ENCODE measurements at regions not wholly inside any gene's neighbourhood (a gene's known extent, or its start where the extent isn't known, plus 50 kb on each side); places are given as distances from the start of the nearest gene placed in this dataset.
"Not testable (repeated sequence)": the region's sequence is repeated elsewhere in the genome, so short reads cannot be mapped to it uniquely, and the experiment has no call there.

DNA sequence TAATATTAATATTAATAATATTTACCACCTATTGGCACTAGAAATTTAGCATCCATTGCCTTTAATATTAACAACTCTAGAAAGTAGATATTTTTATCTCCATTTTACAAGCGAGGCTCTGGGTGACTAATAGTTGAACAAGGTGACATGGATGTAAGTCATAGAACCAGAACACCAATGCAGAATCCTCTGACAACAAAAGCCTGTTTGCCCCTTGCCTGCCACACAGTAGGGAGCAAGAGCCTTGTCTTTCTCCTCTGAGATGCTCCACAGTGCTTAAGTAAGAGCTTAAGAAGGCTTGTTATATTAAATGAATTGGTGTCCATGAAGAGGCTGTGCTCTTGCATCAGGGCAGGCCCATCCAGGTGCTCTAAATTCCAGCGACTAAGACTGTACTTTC is 51.2 kb upstream of the LBX1 start:
- DNase-seq: no peak

DNA sequence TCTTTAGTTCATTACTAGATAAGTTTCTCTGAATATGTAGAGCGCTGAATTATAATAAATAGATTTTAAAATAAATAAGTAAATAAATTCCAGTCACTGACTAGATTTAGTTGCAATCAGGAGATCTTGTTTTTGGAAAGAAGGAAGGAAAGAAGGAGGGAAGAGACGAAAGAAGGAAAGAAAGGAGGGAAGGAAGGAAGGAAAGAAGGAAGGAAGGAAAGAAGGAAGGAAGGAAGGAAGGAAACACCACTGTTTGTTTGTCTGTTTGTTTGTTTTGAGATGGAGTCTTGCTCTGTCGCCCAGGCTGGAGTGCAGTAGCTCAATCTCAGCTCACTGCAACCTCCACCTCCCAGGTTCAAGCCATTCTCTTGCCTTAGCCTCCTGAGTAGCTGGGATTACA is 51.7 kb upstream of the LBX1 start:
- DNase-seq: not testable (repeated sequence)

DNA sequence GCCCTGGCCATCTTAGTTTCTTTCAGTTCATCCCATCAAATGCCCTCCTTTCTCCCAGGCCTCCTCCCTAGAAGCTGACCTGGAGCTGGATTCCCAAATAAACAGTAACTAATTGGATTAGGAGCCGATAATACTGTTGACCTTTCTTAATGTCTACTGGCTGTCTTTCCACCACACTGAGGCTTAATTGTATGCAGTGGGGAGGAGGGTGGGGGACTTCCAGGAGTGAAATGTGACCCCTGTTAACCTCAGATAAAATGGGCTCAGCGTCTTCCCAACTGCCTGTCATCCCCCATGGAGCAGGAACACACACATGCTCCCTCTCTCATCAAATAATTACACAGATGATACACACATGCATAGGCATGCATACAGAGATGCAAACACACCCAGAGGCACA is 53.7 kb upstream of the LBX1 start:
- DNase-seq: no peak

DNA sequence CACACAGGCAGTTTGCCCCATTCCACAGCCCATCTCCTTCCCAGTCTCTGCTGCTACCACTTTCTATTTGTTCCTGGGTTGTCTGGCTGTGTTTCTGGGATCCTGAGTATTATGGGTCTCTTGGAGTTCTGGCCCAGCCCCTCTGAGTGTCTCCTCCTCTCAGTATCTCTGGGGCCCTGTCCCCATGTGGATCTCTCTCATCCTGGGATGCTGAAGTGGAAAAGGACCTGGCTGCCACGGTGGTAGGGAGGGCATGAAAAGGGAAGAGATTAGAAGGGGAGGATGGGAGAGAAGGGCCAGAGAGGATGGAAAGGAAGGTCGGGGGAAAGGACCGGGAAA is 54.5 kb upstream of the LBX1 start:
- no peak for DNase-seq

DNA sequence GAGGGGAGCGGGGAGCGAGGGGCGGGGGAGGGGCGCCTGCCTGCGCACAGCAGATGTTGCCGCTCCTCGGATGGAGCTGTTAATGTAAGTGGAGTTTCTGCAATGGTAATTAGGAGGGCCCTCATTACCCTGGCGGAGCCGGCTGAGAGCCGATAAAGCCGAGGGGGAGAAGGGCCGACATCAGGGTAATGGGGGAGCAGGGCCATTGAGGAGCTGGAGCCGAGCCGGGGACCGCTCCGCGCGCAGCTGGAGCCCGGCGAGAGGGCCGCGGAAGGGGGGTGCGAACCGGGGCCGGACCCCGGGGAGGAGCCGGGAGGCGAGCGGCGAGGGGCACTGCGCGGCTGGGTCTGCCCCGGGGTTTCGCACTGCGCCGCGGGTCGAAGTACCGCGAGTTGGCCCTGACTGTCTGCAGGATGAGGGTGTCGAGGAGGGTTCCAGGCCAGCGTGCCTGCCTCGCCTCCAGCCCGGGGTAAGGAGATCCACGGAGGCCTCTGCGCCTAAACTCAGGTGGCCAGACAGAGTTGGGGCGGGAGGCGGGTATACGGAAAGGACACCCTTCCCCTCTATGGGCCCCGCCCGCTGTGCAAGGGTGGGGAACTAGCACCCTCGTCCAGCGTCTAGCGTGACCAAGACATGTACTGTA is 55.0 kb upstream of the LBX1 start:
- DNase-seq: no peak

DNA sequence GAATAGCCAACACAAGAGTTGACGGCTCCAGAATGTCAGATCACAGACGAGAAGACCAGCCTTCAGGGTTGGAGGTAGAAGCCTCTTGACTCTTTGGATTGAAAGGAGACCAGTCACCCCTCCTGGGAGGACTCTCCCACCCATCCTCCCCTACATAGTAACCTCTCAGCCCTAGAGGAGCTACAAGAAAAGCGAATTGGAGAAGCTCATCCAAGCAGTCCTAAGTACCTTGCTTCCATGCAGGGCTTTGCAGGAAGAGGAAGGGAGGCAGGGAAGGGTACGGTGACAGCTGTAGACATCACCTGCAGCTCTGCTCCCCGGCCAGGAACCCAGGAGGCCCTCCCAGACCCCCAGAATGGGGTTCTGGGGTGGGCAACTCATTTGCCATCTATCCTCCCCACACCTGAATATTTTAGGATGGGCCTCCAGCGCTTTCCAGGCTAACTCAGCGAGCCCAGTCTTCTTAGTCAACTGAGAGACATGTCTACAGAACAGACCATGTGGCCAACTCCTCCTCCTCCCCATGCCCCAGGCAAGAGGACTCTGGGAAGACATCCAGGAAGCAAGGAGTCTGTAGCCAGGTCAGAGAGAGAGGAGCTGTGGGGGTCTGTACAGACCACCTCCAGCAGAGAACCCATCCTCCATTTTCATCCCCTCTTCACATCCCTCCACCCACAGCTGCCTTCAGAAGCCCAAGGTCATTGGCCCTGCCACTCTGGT is 55.6 kb upstream of the LBX1 start:
- no peak for DNase-seq

DNA sequence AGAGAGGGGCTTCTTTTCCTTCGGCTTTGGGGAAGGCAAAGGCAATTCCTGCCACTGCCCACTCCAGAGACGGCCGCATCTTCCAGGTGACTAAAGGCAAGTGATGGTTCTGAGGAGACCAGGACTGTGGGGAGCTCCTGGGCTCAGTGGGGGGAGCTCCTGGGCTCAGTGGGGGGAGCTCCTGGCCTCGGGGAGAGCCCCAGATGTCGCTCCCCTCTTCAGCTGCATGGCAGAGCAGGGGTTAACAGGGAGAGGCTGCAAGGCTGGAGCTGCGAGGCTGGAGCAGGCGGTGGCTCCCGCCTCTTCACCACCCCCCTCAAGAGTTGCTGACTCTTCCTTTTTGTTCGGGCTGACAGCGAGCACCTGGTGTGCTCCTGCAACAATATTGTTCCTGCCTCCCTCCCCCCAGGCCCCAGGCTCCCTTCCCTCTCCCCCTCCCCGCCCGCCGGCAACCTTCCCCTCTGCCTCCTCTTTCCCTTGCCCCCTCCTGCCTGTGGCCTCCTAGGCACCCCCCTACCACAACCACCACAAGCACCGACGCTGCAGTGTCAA is 56.3 kb upstream of the LBX1 start:
- no peak for DNase-seq

DNA sequence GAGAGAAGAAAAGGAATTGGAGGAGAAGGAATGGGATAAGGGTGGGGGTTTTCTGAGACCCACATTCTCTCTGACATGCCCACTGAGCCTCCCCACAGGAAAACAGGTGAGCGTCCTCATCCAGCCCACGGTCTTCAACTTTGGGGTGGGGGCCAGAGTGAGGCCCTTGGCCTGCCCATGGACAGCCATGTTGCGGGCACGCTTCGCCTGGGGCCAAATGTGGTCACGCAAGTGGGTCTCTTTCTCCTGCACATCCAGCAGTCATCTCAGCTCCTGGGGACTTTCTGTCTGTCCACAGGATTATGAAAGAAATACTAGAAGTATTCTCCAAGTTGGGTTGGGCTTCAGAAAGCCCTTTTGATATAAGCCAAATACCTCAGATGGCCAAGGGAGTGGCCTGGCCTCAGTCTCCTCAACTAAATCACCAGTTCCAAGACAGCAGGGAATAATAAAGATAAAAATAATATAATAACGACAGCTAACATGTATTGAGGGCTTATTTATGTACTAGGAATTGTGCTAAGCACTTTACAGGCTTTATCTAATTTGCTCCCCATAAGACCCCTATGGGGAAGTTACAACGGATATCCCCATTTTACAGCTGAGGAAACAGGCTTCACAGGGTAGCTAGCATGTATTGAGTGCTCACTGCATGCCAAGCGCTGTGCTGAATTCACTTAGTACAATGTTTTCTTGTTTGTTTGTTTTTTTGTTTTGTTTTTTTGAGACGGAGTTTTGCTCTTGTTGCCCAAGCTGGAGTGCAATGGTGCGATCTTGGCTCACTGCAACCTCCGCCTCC is 57.2 kb upstream of the LBX1 start:
- DNase-seq: no peak

DNA sequence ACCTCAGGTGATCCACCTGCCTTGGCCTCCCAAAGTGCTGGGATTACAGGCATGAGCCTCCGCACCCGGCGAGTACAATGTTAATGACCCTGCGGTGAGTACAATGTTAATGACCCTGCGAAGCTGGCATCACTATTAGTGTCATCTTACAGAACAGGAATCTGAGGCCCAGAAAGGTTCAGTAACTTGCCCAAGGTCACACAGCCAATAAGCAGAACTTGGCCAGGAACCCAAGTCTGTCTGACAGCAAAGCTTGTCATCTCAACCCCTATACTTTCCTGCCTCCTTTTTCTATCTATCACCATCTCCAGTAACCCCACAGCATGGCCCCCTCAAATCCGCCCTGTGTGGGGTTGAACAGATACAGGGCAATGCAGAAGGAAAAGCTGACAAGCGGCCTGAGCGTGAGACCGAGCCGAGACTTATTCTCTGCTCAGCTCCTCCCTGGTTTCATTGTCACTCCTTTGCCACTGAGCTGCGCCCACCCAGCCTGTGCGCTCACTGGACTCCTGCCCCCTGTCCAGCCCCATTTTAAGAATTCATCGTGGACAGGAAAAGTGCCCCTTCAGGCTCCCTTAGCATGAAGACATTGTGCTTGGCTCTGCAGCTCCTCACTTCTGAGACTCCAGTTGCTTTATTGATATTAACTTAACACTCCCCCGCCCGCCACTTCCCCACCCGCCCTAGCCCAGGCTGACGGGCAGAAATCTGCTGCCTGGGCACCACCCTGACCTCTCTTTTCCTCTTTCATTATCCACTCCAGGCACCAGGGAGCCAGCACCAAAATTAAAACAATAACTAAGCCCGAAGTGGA is 58.1 kb upstream of the LBX1 start:
- no peak for DNase-seq

DNA sequence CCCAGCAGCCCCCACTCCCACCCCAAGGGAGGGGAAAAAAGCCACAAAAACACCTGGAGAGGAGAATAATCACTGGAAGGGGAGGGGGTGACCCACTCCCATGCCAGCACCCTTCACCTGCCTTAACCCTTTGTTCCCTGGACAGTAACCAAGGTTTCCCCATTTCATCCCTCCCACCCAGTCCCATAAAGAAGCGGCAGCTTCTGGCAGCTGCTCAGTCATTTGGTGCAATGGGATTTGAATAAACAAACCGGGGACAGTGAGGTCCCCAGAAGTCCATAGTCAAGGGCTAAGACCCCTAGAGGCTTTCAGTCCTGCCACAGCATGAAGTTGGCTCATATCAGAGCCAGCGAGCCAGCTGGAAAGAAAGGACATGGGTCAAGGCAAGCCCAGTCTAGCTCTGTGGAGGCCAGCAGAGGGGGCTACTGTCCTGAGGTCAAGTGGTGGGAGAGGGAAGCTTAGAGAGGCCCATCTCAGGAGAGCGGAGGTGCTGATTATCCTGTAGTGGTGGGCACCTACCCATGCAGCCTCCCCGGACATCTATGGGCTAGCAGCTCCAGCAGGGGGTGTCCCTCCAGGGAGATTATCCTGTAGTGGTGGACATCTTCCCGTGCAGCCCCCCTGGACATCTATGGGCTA is 58.9 kb upstream of the LBX1 start:
- DNase-seq: no peak

DNA sequence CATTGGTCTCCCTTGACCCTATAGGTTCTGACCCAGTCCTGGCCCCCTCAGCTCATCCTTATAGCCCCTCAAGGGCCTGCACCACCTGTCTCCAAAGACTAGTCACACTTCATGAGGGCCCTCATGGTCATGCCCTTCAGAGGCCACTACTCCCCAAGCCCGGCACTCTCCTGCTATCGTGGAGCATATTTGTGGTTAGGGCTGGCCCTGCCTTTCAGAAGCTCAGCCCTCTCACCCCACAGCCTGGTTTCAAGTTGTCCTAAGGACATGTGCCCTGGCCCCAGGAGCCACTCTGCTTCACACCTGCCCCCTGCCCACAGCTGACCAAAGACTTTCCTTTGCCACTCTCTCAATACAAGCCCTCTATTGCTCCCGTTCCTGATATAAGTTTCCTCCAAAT is 60.3 kb upstream of the LBX1 start:
- DNase-seq: no peak

DNA sequence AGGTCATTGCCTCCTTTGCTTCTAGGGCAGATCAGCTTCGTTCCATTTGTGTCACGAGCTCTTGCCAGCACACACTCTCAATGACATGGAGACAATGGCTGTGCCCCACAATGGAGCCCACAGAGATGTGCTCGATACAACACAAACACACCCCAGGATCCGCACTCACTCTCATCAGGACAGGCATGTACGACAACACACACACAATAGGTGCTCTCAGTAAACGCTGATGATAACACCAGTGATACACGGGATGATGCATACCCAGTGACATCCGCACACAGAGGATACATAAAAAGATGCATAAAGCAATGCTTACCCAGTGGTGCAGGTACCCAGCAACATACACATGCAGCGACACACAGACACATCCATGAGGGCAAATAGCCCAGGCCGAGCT is 61.2 kb upstream of the LBX1 start:
- no peak for DNase-seq

DNA sequence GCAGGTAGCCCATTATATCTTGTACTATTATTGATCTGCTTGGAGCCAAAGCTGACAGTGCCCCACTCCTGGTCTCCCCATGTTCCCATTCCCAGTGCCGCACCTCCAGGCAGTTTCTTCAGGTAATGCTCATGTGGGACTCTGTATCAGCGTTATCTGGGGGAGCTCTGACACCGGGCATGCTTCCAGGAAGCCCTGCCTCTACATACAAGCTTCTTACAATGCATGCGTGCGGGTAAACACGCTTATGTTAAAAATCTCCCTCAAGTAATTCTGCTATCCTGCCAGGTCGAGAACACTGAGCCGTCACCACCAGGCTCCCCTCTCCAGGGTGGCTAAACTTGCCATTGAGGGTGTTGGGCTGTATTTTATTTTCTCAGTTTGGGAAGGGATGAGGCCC is 61.6 kb upstream of the LBX1 start:
- DNase-seq: no peak

DNA sequence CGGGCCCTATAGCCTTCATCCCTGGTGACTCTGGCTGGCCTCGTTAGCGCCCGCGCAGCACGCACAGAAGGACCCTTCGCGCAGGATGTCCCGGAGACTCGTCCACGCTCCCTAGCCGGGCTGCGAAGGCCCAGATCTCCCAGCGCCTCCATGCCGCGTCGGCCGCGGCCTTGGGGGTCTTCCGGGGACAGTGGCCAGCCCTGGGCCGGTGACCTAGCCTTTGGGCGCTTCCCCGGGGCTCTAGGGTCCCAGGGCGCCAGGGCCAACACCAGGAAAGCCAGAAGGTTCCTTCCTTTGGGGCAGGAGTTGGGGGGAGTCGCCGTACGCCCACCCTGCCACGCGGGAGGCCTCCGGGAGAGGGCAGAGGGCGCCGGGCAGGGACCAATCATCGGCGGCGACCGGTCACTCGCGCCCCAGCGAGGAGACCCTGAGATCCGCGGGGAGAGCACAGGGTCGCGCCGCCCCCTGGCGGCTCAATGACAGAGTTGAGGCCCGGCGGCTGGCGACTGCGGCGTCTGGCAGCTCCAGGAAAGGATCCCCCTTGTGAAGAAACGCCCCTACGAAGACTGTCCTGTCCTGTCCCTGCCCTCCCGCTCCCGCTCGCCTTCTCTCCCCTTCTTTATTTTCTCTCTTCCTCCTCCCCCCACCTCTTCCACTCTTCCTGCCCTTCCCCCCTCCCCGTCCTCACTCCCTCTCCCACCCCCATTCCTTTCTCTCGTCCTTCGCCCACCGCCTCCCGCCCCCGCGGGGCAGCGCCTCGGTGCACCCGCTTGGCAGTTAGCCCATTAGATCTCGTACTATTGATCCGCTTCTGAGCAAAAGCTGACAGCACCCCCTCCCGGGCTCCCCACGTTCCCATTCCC is 62.3 kb upstream of the LBX1 start:
- DNase-seq: peak in 3 of 5 experiments; percentile 15 to 34 (median 31)

DNA sequence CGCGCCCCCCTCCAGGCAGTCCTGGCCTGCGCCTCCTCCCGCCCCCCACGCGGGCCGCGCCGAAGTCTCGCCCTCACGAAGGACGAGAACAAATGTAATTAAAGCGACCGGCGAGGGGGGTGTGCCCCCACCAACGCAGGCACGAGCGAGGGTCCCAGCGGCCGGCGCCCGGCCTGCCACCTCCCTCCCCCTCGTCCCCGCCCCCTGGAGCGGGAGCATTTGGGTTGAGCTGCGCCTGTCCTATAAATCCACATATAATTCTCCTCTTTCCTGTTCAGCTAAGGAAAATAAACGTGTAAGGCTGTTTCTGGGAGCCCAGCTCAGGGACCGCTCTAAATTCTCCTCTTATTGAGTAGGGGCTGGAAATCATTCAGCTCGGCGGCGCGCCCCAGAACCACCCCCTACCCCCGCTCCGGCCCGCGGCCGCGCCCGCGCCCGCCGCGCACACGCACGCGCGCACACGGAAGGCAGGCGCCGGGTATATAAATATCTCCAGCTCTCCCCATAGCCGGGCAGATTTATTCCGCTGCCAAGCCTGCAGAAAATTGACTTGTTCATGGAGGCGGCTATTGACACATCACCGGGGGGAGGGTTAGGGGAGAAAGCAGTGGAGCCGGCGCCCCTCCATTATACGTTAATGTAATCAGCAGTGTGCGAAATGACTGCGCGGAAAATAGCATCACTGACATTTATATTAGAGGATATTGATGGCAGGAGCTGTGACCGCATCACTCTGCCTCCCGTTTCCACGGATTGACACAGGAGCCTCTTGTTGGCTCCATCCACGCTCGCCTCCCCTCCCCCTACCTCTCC is 61.6 kb upstream of the BTRC start:
- DNase-seq: no peak

DNA sequence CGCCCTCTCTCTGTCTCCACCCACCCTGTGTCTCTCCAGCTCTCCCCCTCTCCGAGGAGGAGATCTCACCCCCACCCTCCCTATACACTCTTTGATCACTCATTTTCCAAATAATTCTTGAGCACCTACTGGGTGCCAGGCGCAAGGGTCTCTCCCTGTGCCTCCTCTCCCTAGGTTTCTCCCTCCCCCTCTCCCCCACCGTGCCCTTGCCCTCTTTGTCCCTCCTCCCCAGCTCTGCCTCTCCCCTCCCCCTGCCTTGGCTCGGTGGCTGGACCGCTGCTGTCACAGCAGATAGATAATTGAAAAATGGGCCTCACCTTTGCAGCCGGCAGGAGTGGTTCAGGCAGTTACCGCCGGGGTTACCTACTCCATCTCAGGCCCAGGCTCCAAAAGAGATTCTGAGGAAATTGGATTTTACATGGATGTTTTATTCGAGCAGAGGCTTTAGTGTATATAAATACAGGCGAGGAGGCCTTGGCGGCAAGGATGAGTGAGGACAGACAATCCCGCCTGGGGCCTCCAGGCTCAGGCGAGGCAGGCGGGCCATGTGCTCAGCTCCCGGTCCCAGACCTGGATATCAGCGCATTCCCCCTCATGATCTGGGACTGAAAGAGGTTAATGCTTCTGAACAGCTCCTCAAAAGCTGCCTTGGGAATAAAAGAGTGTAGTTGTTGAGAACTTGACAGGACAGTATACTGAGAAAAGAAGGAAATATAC is 60.8 kb upstream of the BTRC start:
- no peak for DNase-seq

DNA sequence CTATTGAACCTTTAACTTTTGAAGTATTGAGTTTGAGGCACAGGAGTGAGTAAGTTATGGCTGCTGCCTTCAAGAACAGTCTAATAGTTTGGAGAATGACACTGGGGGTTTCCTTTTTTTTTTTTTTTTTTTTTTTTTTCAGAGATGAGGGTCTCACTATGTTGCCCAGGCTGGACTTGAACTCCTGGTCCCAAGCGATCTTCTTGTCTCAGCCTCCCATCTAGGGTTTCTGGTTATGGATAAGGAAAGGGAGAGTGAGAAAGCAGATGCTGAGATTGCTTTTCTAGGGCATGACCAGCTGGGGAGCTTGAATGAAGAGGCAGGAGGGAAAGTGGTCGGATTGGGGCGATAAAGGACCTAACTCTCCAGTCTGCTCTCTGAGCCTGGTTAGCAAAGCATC is 59.9 kb upstream of the BTRC start:
- no peak for DNase-seq

DNA sequence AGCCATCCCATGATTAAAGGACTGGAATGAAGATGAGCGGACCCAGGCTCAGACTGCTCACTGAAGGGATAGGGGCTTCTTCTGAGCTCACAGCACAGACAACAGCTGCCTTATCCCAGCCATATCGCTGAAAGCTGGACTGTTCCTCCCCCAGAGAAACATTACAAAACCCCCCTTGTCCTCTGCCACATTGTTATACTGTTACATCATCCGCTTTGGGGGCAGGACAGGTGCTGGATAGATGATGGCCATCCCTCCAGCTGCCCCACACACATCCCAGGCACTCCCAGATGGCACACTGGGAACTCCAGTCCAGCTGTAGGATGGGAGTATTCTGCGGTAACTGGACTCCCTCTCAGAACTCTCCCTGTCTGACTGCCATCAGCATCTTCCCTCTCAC is 58.7 kb upstream of the BTRC start:
- no peak for DNase-seq

DNA sequence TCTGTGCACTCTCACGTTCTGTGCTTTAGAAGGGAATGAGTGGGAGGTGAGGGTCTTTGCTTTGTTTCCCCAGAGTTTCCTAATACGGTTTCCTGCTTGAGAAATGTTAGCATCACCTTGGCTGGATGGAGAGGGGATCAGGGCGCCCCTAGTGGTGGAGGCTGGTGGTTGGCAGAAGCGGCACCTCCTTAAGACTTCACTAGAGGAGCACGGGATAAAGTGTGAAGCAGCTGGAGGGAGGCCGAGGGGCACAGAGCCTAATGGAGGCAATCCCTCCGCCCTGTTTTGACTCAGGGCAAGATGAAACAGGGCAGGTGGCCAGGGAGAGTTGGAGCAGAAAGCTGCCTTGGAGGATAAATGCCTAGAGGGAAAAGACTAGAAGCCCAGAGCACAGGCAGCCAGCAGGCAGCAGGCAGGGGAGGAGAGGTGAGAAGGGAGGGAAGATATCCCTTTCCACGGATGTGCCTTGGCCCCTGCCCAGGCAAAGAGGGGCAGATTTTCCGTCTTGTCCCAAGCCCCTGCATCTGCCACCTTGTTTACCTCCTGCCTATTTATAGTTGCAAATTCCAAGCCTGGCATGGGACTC is 56.0 kb upstream of the BTRC start:
- peak; percentile 25 to 66 (median 58) for DNase-seq

Measured in T-helper 2 cell (primary cell).